Keratinocyte (primary cell): ENCODE measurements at regions not wholly inside any gene's neighbourhood (a gene's known extent, or its start where the extent isn't known, plus 50 kb on each side); places are given as distances from the start of the nearest gene placed in this dataset.

ENCODE experiments used
- DNase-seq: peaks from one replicate; pipeline ENCODE4 v3.0.0-alpha.2; 2011; ENCODE audit warnings: low read depth, missing footprints, low spot score
- FAIRE-seq: peaks from 2 replicates; lab custom pipeline; 2011; peaks lifted over from hg19 to GRCh38; lab: Jason Lieb, UNC
- H2AFZ ChIP-seq: 2 replicates; pipeline ENCODE4 v1.6.0; 2012; ENCODE audit warnings: low read length, control low read depth, inconsistent platforms; ENCODE audit not compliant: control insufficient read depth
- H3K27ac ChIP-seq: 2 replicates; pipeline ENCODE4 v1.5.1; 2011; ENCODE audit warnings: low read length; ENCODE audit not compliant: control insufficient read depth, insufficient read depth
- H3K27me3 ChIP-seq: 3 replicates; pipeline ENCODE4 v1.6.0; 2011; ENCODE audit warnings: low read length; ENCODE audit not compliant: control insufficient read depth, insufficient read depth; ENCODE audit errors: extremely low read depth
- H3K36me3 ChIP-seq, 2 experiments: 2 replicates in 1 of 2; 3 replicates in 1 of 2; pipeline ENCODE4 v1.5.1; 2011; ENCODE audit warnings: low read length in 2 of 2, mild to moderate bottlenecking in 1 of 2; ENCODE audit not compliant: control insufficient read depth in 2 of 2, insufficient read depth in 2 of 2; ENCODE audit errors: extremely low read depth in 1 of 2
- H3K4me1 ChIP-seq: 3 replicates; pipeline ENCODE4 v1.5.1; 2011; ENCODE audit warnings: low read length; ENCODE audit not compliant: control insufficient read depth, insufficient read depth; ENCODE audit errors: extremely low read depth
- H3K4me2 ChIP-seq: 3 replicates; pipeline ENCODE4 v1.6.0; 2011; ENCODE audit warnings: low read depth, low read length; ENCODE audit not compliant: control insufficient read depth, insufficient read depth; ENCODE audit errors: extremely low read depth
- H3K4me3 ChIP-seq, 3 experiments: fragments of 200-600 bp in 1 of 3; sonication (generic) in 1 of 3; 2 replicates in 2 of 3; 3 replicates in 1 of 3; pipeline ENCODE4 v1.5.1; 2011 to 2016; ENCODE audit warnings: low read length in 3 of 3, mild to moderate bottlenecking in 3 of 3, control low read depth in 2 of 3, inconsistent platforms in 1 of 3, low read depth in 1 of 3, mixed read lengths in 1 of 3, mixed run types in 1 of 3, moderate library complexity in 1 of 3; ENCODE audit not compliant: control insufficient read depth in 2 of 3, insufficient read depth in 2 of 3; ENCODE audit errors: extremely low read depth in 1 of 3
- H3K79me2 ChIP-seq: 2 replicates; pipeline ENCODE4 v1.6.0; 2012; ENCODE audit warnings: low read length; ENCODE audit not compliant: control insufficient read depth, insufficient read depth
- H3K9ac ChIP-seq: 3 replicates; pipeline ENCODE4 v1.6.0; 2011; ENCODE audit warnings: low read length; ENCODE audit not compliant: control insufficient read depth, insufficient read depth; ENCODE audit errors: extremely low read depth
- H3K9me1 ChIP-seq: 3 replicates; pipeline ENCODE4 v1.6.0; 2011; ENCODE audit warnings: low read length; ENCODE audit not compliant: control insufficient read depth, insufficient read depth; ENCODE audit errors: extremely low read depth
- H3K9me3 ChIP-seq: 2 replicates; pipeline ENCODE4 v1.5.1; 2012; ENCODE audit warnings: low read depth, low read length; ENCODE audit not compliant: control insufficient read depth
- H4K20me1 ChIP-seq: 3 replicates; pipeline ENCODE4 v1.6.0; 2011; ENCODE audit warnings: low read length; ENCODE audit not compliant: control insufficient read depth, insufficient read depth; ENCODE audit errors: extremely low read depth
- CTCF ChIP-seq, 3 experiments: IDR thresholded peaks in 1 of 3; conservative IDR thresholded peaks in 1 of 3; optimal IDR thresholded peaks in 1 of 3; 2 replicates in 2 of 3; 3 replicates in 1 of 3; pipeline versions ENCODE3 to v1.5.1; 2011; ENCODE audit warnings: low read length in 3 of 3, mild to moderate bottlenecking in 3 of 3, moderate library complexity in 2 of 3, control low read depth in 1 of 3, inconsistent platforms in 1 of 3; ENCODE audit not compliant: insufficient read depth in 2 of 3; ENCODE audit errors: extremely low read depth in 1 of 3
- EZH2 ChIP-seq: IDR thresholded peaks from one replicate; pipeline ENCODE4 v1.6.1; 2012; ENCODE audit warnings: inconsistent platforms, mild to moderate bottlenecking, low read length, moderate library complexity
- dilution Hi-C: fragments of 300-500 bp; cut with MboI; formaldehyde crosslinking; loops from one replicate; pipeline ENCODE4 v1.7.0; 2020; ENCODE audit warnings: low sequenced_read_pairs; ENCODE audit not compliant: extremely low pct_ligation_motif_present

DNA sequence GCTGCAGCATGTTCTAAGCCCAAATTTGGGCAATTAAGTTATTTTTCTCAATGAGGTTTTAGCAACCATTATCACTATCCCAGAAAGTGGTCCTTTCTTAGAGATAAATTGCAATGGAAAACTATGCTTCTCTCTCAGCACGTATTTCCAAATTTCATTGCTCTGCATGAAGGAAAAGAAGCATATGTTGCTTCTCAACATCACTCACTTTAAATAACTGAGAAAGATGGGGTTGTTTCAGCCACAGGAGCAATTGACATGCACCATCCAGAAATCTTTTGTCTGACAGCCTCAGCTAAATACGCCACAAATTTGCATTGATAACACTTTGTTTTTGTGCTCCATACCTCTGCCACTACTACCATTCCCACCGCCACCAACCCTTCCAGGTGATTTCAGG is 157.6 kb upstream of the PKN2 start:
- Histone ChIP-seq H3K9me1 (no peaks in the 10 kb centered on the region), H2AFZ (no peak overlapping the region), H3K4me1 (no peaks in the 10 kb centered on the region), H3K27me3 (no peaks in the 10 kb centered on the region), H3K9me3 (no peaks in the 10 kb centered on the region), H3K4me3 (no peak overlapping the region), H3K27ac (no peak overlapping the region), H3K36me3 (no peaks in the 10 kb centered on the region), H4K20me1 (no peaks in the 10 kb centered on the region), H3K79me2 (no peaks in the 10 kb centered on the region), H3K4me2 (no peak overlapping the region), H3K9ac (no peak overlapping the region)
- dilution Hi-C loops = no loop called here
- TF ChIP-seq CTCF (optimal IDR thresholded peaks at IDR 0.05 in 1 of 3, IDR thresholded peaks at IDR 0.05 in 1 of 3, conservative IDR thresholded peaks at IDR 0.05 in 1 of 3; ENCODE audit: extremely low read depth in 1 of 3, insufficient read depth in 2 of 3, low read length in 3 of 3) (no peak), EZH2 (no peak)
- DNase-seq (no peak), FAIRE-seq (no peak)

- Histone ChIP-seq H3K9ac (no peak overlapping the region), H3K79me2 (no peaks in the 10 kb centered on the region), H3K27me3 (no peaks in the 10 kb centered on the region), H3K4me2 (no peak overlapping the region), H3K4me3 (no peak overlapping the region), H3K9me1 (no peaks in the 10 kb centered on the region), H3K9me3 (no peaks in the 10 kb centered on the region), H4K20me1 (no peaks in the 10 kb centered on the region), H2AFZ (no peak overlapping the region), H3K4me1 (no peaks in the 10 kb centered on the region), H3K27ac (no peak overlapping the region), H3K36me3 (no peaks in the 10 kb centered on the region)
- no peak for DNase-seq
- no peak for TF ChIP-seq CTCF (optimal IDR thresholded peaks at IDR 0.05 in 1 of 3, IDR thresholded peaks at IDR 0.05 in 1 of 3, conservative IDR thresholded peaks at IDR 0.05 in 1 of 3; ENCODE audit: extremely low read depth in 1 of 3, insufficient read depth in 2 of 3, low read length in 3 of 3)
- no peak for TF ChIP-seq EZH2
- dilution Hi-C loops = no loop called here
- no peak for FAIRE-seq
Observed at GRCh38 chr1:88528792-88529191, 155.3 kb upstream of the PKN2 start.
